Stomach (tissue), 8 donors: ENCODE measurements at regions not wholly inside any gene's neighbourhood (a gene's known extent, or its start where the extent isn't known, plus 50 kb on each side); places are given as distances from the start of the nearest gene placed in this dataset.
"Not testable (repeated sequence)": the region's sequence is repeated elsewhere in the genome, so short reads cannot be mapped to it uniquely, and the experiment has no call there.

Experiments used
- DNase-seq, 2 donors: peaks; one replicate each; pipeline versions ENCODE4 v3.0.0 to v3.0.0-alpha.2; 2013 to 2019
- H3K27ac ChIP-seq, 5 donors: fragments of 200-600 bp in 4 of 5; sonication (generic) in 4 of 5; one replicate each; pipeline ENCODE4 v1.5.1; 2013 to 2019; ENCODE audit warnings: mild to moderate bottlenecking in 1 of 5, moderate library complexity in 1 of 5
- H3K27me3 ChIP-seq, 3 donors: fragments of 200-600 bp; sonication (generic); one replicate each; pipeline ENCODE4 v1.5.1; 2017 to 2019; ENCODE audit warnings: mixed run types in 1 of 3
- H3K36me3 ChIP-seq, 4 donors: fragments of 200-600 bp; sonication (generic); 1 replicate in 3 of 4; 2 replicates in 1 of 4; pipeline ENCODE4 v1.5.1; 2016 to 2019
- H3K4me1 ChIP-seq, 4 donors: fragments of 200-600 bp; sonication (generic); one replicate each; pipeline ENCODE4 v1.5.1; 2016 to 2019
- H3K4me3 ChIP-seq, 4 donors: fragments of 200-600 bp; sonication (generic) in 3 of 4; one replicate each; pipeline ENCODE4 v1.5.1; 2016 to 2019; ENCODE audit warnings: mild to moderate bottlenecking in 1 of 4
- H3K9me3 ChIP-seq, 4 donors: fragments of 200-600 bp; sonication (generic); one replicate each; pipeline ENCODE4 v1.5.1; 2016 to 2019
- EP300 ChIP-seq: sonication (generic); formaldehyde crosslinking; IDR thresholded peaks from one replicate; pipeline ENCODE4 v1.6.1; 2017; ENCODE audit warnings: antibody characterized with exemption
- POLR2A ChIP-seq, 4 donors: fragments of 450-650 bp; IDR thresholded peaks; one replicate each; pipeline ENCODE4 v1.6.1; 2016; ENCODE audit warnings: antibody characterized with exemption in 4 of 4, control low read depth in 2 of 4, mild to moderate bottlenecking in 1 of 4, moderate library complexity in 1 of 4
- POLR2AphosphoS5 ChIP-seq, 3 donors: sonication (generic); formaldehyde crosslinking; IDR thresholded peaks; one replicate each; pipeline ENCODE4 v1.6.1; 2016; ENCODE audit warnings: antibody characterized with exemption in 3 of 3
- WGBS, 5 donors: extraction: QIAGEN DNeasy Blood & Tissue Kit in 3 of 5; methylation state at CpG; one replicate each; pipeline versions ENCODE4 v1.1.5 to v1.1.7; 2013 to 2018; 5-methylcytosine and 5-hydroxymethylcytosine counted together
- intact Hi-C: fragments of 100-400 bp; cut with DNase I; formaldehyde crosslinking; loops from one replicate; pipeline ENCODE4 v1.15.1; 2023; ENCODE audit warnings: low total_unique reads
- TF ChIP-seq, protein P1 (sequence below), 7 experiments: fragments of 450-650 bp in 4 of 7; fragments of 200-600 bp in 3 of 7; sonication (generic) in 3 of 7; IDR thresholded peaks; one replicate each; pipeline ENCODE4 v1.5.1; 2016 to 2019; ENCODE audit warnings: antibody characterized with exemption in 7 of 7, control low read depth in 2 of 7, mild to moderate bottlenecking in 1 of 7
- donor health status: healthy with polysubstance abuse.
- donor health status: Bipolar disorder and iron deficiency.
- donor health status: healthy.

- no peaks in the 10 kb centered on the region for H3K27me3 ChIP-seq
- 59 to 91% (median 78%) methylated on average over 2 of the region's 2 CpGs for WGBS, 5 donors
- intact Hi-C loops = no loop called here
Measured at GRCh38 chr13:63279136-63279535, 1863.5 kb upstream of the PCDH20 start.

GRCh38 chr13:63274772-63275171 is 1859.1 kb upstream of the PCDH20 start:
- 58 to 76% (median 68%) methylated on average over 1 of the region's 1 CpG for WGBS, 5 donors
- intact Hi-C loops = no loop called here
- H3K9me3 ChIP-seq = peaks cover 0 to 5% (median 0%) of the 10 kb centered on the region in 4 donors
- TF ChIP-seq POLR2A (IDR thresholded peaks at IDR 0.05) = no peak
- no peak for TF ChIP-seq POLR2AphosphoS5 (IDR thresholded peaks at IDR 0.05)
- no peak for TF ChIP-seq EP300
- TF ChIP-seq, protein P1, sequence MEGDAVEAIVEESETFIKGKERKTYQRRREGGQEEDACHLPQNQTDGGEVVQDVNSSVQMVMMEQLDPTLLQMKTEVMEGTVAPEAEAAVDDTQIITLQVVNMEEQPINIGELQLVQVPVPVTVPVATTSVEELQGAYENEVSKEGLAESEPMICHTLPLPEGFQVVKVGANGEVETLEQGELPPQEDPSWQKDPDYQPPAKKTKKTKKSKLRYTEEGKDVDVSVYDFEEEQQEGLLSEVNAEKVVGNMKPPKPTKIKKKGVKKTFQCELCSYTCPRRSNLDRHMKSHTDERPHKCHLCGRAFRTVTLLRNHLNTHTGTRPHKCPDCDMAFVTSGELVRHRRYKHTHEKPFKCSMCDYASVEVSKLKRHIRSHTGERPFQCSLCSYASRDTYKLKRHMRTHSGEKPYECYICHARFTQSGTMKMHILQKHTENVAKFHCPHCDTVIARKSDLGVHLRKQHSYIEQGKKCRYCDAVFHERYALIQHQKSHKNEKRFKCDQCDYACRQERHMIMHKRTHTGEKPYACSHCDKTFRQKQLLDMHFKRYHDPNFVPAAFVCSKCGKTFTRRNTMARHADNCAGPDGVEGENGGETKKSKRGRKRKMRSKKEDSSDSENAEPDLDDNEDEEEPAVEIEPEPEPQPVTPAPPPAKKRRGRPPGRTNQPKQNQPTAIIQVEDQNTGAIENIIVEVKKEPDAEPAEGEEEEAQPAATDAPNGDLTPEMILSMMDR (IDR thresholded peaks at IDR 0.05) = no peak
- no peaks in the 10 kb centered on the region for H3K4me1 ChIP-seq
- H3K27ac ChIP-seq = no peak overlapping the region
- no peak for DNase-seq
- no peak overlapping the region for H3K4me3 ChIP-seq
- no peaks in the 10 kb centered on the region for H3K27me3 ChIP-seq
- no peaks in the 10 kb centered on the region for H3K36me3 ChIP-seq

More at GRCh38 chr13:63279136-63279535, 1863.5 kb upstream of the PCDH20 start:
- Histone ChIP-seq H3K36me3 (no peaks in the 10 kb centered on the region), H3K4me3 (no peak overlapping the region), H3K9me3 (peaks cover 0 to 9% (median 0%) of the 10 kb centered on the region in 4 donors), H3K27ac (no peak overlapping the region), H3K4me1 (no peaks in the 10 kb centered on the region)
- TF ChIP-seq EP300 = no peak
- TF ChIP-seq POLR2A (IDR thresholded peaks at IDR 0.05) = no peak
- TF ChIP-seq, protein P1 (IDR thresholded peaks at IDR 0.05) = no peak
- no peak for TF ChIP-seq POLR2AphosphoS5 (IDR thresholded peaks at IDR 0.05)
- DNase-seq = no peak

DNA sequence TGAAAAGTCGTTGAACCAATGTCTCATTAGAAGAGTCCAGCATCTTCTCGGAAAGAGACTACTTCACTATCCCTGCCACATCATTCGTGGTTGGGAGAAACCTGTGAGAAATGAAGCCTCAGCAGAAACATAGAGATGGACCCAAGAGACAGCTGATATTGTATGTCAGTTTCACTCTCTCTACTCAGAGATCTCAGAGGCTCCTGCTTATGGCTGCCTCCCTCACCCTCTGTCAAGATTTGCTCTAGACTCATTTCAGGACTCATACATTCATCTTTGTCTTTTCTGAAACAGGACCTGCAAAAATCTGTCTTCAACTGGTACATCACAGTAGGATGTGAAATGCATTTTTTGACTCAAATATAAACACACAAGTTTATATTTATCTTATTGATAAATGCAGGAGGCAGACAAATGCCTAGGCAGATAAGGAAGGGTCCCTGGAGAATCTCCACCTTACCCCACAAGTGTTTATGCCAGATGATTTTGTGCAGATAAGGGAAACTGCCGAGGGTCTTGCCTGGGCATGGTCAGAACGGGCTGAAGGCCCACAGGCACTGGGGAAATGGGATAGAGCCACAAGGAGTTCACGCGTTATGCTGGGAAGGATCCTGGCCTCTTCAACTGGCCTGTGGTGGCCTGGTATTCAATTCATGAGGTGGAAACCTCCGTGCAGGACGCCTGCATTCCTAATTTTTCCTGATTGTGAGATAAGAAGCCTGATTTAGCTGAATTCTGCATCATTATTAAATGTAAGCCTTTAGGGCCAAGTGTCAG is 1834.0 kb upstream of the PCDH20 start:
- peaks cover 0 to 1% (median 0%) of the 10 kb centered on the region in 4 donors for H3K9me3 ChIP-seq
- intact Hi-C loops = no loop called here
- H3K27me3 ChIP-seq = no peaks in the 10 kb centered on the region
- no peak for DNase-seq
- no peak overlapping the region for H3K4me3 ChIP-seq
- no peak overlapping the region for H3K27ac ChIP-seq
- no peaks in the 10 kb centered on the region for H3K36me3 ChIP-seq
- H3K4me1 ChIP-seq = no peaks in the 10 kb centered on the region
- TF ChIP-seq POLR2A (IDR thresholded peaks at IDR 0.05) (no peak), POLR2AphosphoS5 (IDR thresholded peaks at IDR 0.05) (no peak), EP300 (no peak)
- TF ChIP-seq, protein P1 (IDR thresholded peaks at IDR 0.05) = no peak
- 62 to 77% (median 73%) methylated on average over 9 of the region's 9 CpGs for WGBS, 5 donors

GRCh38 chr13:63236667-63237396 is 1821.2 kb upstream of the PCDH20 start:
- DNase-seq, intact Hi-C loops, H3K4me3 ChIP-seq, H3K27me3 ChIP-seq, H3K27ac ChIP-seq, H3K9me3 ChIP-seq, H3K4me1 ChIP-seq, H3K36me3 ChIP-seq: not testable (repeated sequence)
- 86 to 95% (median 91%) methylated on average over 15 of the region's 15 CpGs for WGBS, 5 donors

- 77 to 98% (median 90%) methylated on average over 3 of the region's 3 CpGs for WGBS, 5 donors
- not testable (repeated sequence) for H3K27ac ChIP-seq
Measured at GRCh38 chr13:63218596-63218995, 1802.9 kb upstream of the PCDH20 start.

More at GRCh38 chr13:63218596-63218995, 1802.9 kb upstream of the PCDH20 start:
- H3K4me1 ChIP-seq, H3K9me3 ChIP-seq, DNase-seq, H3K27me3 ChIP-seq, H3K36me3 ChIP-seq, intact Hi-C loops, H3K4me3 ChIP-seq: not testable (repeated sequence)
